Activated CD4-positive, alpha-beta T cell treated with anti-CD3 and anti-CD28 coated beads, Interleukin-2, amount 10 ng/mL, durations not matched to agents 7 days and 5 days (primary cell): ENCODE measurements at regions not wholly inside any gene's neighbourhood (a gene's known extent, or its start where the extent isn't known, plus 50 kb on each side); places are given as distances from the start of the nearest gene placed in this dataset.

Source experiments
- CTCF ChIA-PET: fragments of 350-600 bp; sonication (Branson Sonifier 250); formaldehyde crosslinking; loops from one replicate; lab custom pipeline; 2021; ENCODE audit warnings: antibody characterized with exemption; lab: Charles Lee
- POLR2A ChIA-PET: fragments of 350-600 bp; sonication (Branson Sonifier 250); formaldehyde crosslinking; loops from one replicate; lab custom pipeline; 2021; ENCODE audit warnings: antibody characterized with exemption; lab: Charles Lee
- DNase-seq: peaks from one replicate; pipeline ENCODE4 v3.0.0-alpha.2; 2020
- H3K27ac Mint-ChIP-seq: one replicate; pipeline ENCODE4 v1.8.0; 2021; ENCODE audit warnings: mild to moderate bottlenecking, moderate library complexity, mixed read lengths
- H3K27me3 Mint-ChIP-seq: one replicate; pipeline ENCODE4 v1.8.0; 2021; ENCODE audit warnings: mixed read lengths
- H3K36me3 Mint-ChIP-seq: one replicate; pipeline ENCODE4 v1.8.0; 2021; ENCODE audit warnings: low read depth, mixed read lengths
- H3K4me1 Mint-ChIP-seq: one replicate; pipeline ENCODE4 v1.8.0; 2021; ENCODE audit warnings: mixed read lengths
- H3K4me3 Mint-ChIP-seq: one replicate; pipeline ENCODE4 v1.8.0; 2021; ENCODE audit warnings: mild to moderate bottlenecking, moderate library complexity, mixed read lengths
- H3K9me3 Mint-ChIP-seq: one replicate; pipeline ENCODE4 v1.8.0; 2021; ENCODE audit warnings: mixed read lengths

- DNase-seq: no peak
- no peaks in the 10 kb centered on the region for H3K36me3 Mint-ChIP-seq
- no peaks in the 10 kb centered on the region for H3K27me3 Mint-ChIP-seq
- no peak overlapping the region for H3K4me3 Mint-ChIP-seq
- no peaks in the 10 kb centered on the region for H3K4me1 Mint-ChIP-seq
- H3K27ac Mint-ChIP-seq: no peak overlapping the region
- POLR2A ChIA-PET: no interaction called here
- H3K9me3 Mint-ChIP-seq: peaks cover 14% of the 10 kb centered on the region
- CTCF ChIA-PET: no interaction called here
These were observed 1119.5 kb upstream of the ATXN8OS start for GRCh38 chr13:68988176-68988575.

- POLR2A ChIA-PET: no interaction called here
- no peaks in the 10 kb centered on the region for H3K36me3 Mint-ChIP-seq
- H3K4me1 Mint-ChIP-seq: no peaks in the 10 kb centered on the region
- H3K4me3 Mint-ChIP-seq: no peak overlapping the region
- DNase-seq: no peak
- CTCF ChIA-PET: no interaction called here
- peaks cover 13% of the 10 kb centered on the region for H3K9me3 Mint-ChIP-seq
- no peaks in the 10 kb centered on the region for H3K27me3 Mint-ChIP-seq
- no peak overlapping the region for H3K27ac Mint-ChIP-seq
These were observed 1120.0 kb upstream of the ATXN8OS start for GRCh38 chr13:68987585-68987984.

- H3K4me3 Mint-ChIP-seq: no peak overlapping the region
- no peaks in the 10 kb centered on the region for H3K4me1 Mint-ChIP-seq
- H3K27ac Mint-ChIP-seq: no peak overlapping the region
- H3K27me3 Mint-ChIP-seq: no peaks in the 10 kb centered on the region
- ChIA-PET CTCF (no interaction called here), POLR2A (no interaction called here)
- no peak for DNase-seq
- peaks cover 13% of the 10 kb centered on the region for H3K9me3 Mint-ChIP-seq
- H3K36me3 Mint-ChIP-seq: no peaks in the 10 kb centered on the region
These were observed 1122.8 kb upstream of the ATXN8OS start for GRCh38 chr13:68984688-68985319.

GRCh38 chr13:68982961-68983619 is 1124.5 kb upstream of the ATXN8OS start:
- Mint-ChIP-seq H3K27me3 (no peaks in the 10 kb centered on the region), H3K27ac (no peak overlapping the region), H3K4me3 (no peak overlapping the region), H3K9me3 (peaks cover 13% of the 10 kb centered on the region), H3K4me1 (no peaks in the 10 kb centered on the region), H3K36me3 (no peaks in the 10 kb centered on the region)
- DNase-seq: no peak
- ChIA-PET POLR2A (no interaction called here), CTCF (no interaction called here)

- Mint-ChIP-seq H3K4me1 (no peaks in the 10 kb centered on the region), H3K27ac (no peak overlapping the region), H3K9me3 (peaks cover 5% of the 10 kb centered on the region), H3K36me3 (no peaks in the 10 kb centered on the region), H3K27me3 (no peaks in the 10 kb centered on the region), H3K4me3 (no peak overlapping the region)
- CTCF ChIA-PET: no interaction called here
- POLR2A ChIA-PET: no interaction called here
- DNase-seq: no peak
These were observed 1131.3 kb upstream of the ATXN8OS start for GRCh38 chr13:68976287-68976686.

GRCh38 chr13:68970532-68970931 is 1137.1 kb upstream of the ATXN8OS start:
- CTCF ChIA-PET: no interaction called here
- POLR2A ChIA-PET: no interaction called here

GRCh38 chr13:68948586-68948985 is 1159.0 kb upstream of the ATXN8OS start:
- peaks cover 11% of the 10 kb centered on the region for H3K9me3 Mint-ChIP-seq
- H3K4me3 Mint-ChIP-seq: no peak overlapping the region
- ChIA-PET CTCF (no interaction called here), POLR2A (no interaction called here)
- no peaks in the 10 kb centered on the region for H3K36me3 Mint-ChIP-seq
- H3K27me3 Mint-ChIP-seq: no peaks in the 10 kb centered on the region
- no peaks in the 10 kb centered on the region for H3K4me1 Mint-ChIP-seq
- no peak for DNase-seq
- H3K27ac Mint-ChIP-seq: no peak overlapping the region

More at GRCh38 chr13:68970532-68970931, 1137.1 kb upstream of the ATXN8OS start:
- H3K9me3 Mint-ChIP-seq: peaks cover 4% of the 10 kb centered on the region
- H3K27ac Mint-ChIP-seq: no peak overlapping the region
- no peak for DNase-seq
- H3K4me1 Mint-ChIP-seq: no peaks in the 10 kb centered on the region
- H3K4me3 Mint-ChIP-seq: no peak overlapping the region
- no peaks in the 10 kb centered on the region for H3K27me3 Mint-ChIP-seq
- no peaks in the 10 kb centered on the region for H3K36me3 Mint-ChIP-seq

GRCh38 chr13:68944272-68944671 is 1163.4 kb upstream of the ATXN8OS start:
- H3K4me3 Mint-ChIP-seq: no peak overlapping the region
- H3K27ac Mint-ChIP-seq: no peak overlapping the region
- H3K4me1 Mint-ChIP-seq: no peaks in the 10 kb centered on the region
- H3K27me3 Mint-ChIP-seq: no peaks in the 10 kb centered on the region
- DNase-seq: no peak
- H3K9me3 Mint-ChIP-seq: peaks cover 15% of the 10 kb centered on the region
- no peaks in the 10 kb centered on the region for H3K36me3 Mint-ChIP-seq
- ChIA-PET CTCF (no interaction called here), POLR2A (no interaction called here)

- no peaks in the 10 kb centered on the region for H3K36me3 Mint-ChIP-seq
- ChIA-PET CTCF (no interaction called here), POLR2A (no interaction called here)
- H3K27me3 Mint-ChIP-seq: no peaks in the 10 kb centered on the region
- peaks cover 10% of the 10 kb centered on the region for H3K9me3 Mint-ChIP-seq
- H3K4me1 Mint-ChIP-seq: no peaks in the 10 kb centered on the region
- H3K27ac Mint-ChIP-seq: no peak overlapping the region
- no peak for DNase-seq
- H3K4me3 Mint-ChIP-seq: no peak overlapping the region
These were observed 1167.6 kb upstream of the ATXN8OS start for GRCh38 chr13:68940049-68940448.

GRCh38 chr13:68938639-68939038 is 1169.0 kb upstream of the ATXN8OS start:
- CTCF ChIA-PET: no interaction called here
- H3K4me3 Mint-ChIP-seq: no peak overlapping the region
- no peaks in the 10 kb centered on the region for H3K36me3 Mint-ChIP-seq
- no peaks in the 10 kb centered on the region for H3K4me1 Mint-ChIP-seq
- H3K9me3 Mint-ChIP-seq: peaks cover 8% of the 10 kb centered on the region
- no peaks in the 10 kb centered on the region for H3K27me3 Mint-ChIP-seq
- POLR2A ChIA-PET: no interaction called here
- no peak for DNase-seq
- H3K27ac Mint-ChIP-seq: no peak overlapping the region

GRCh38 chr13:68929075-68929745 is 1178.4 kb upstream of the ATXN8OS start:
- Mint-ChIP-seq H3K4me3 (no peak overlapping the region), H3K4me1 (no peaks in the 10 kb centered on the region), H3K27ac (no peak overlapping the region), H3K9me3 (no peaks in the 10 kb centered on the region), H3K36me3 (no peaks in the 10 kb centered on the region), H3K27me3 (no peaks in the 10 kb centered on the region)
- DNase-seq: no peak
- ChIA-PET POLR2A (no interaction called here), CTCF (no interaction called here)

GRCh38 chr13:68927387-68928026 is 1180.1 kb upstream of the ATXN8OS start:
- H3K27ac Mint-ChIP-seq: no peak overlapping the region
- H3K27me3 Mint-ChIP-seq: no peaks in the 10 kb centered on the region
- ChIA-PET POLR2A (no interaction called here), CTCF (no interaction called here)
- no peaks in the 10 kb centered on the region for H3K4me1 Mint-ChIP-seq
- no peak overlapping the region for H3K4me3 Mint-ChIP-seq
- H3K9me3 Mint-ChIP-seq: peaks cover 3% of the 10 kb centered on the region
- DNase-seq: no peak
- no peaks in the 10 kb centered on the region for H3K36me3 Mint-ChIP-seq

- H3K4me3 Mint-ChIP-seq: no peak overlapping the region
- ChIA-PET POLR2A (no interaction called here), CTCF (no interaction called here)
- H3K27me3 Mint-ChIP-seq: no peaks in the 10 kb centered on the region
- H3K36me3 Mint-ChIP-seq: no peaks in the 10 kb centered on the region
- H3K9me3 Mint-ChIP-seq: peaks cover 5% of the 10 kb centered on the region
- no peak overlapping the region for H3K27ac Mint-ChIP-seq
- H3K4me1 Mint-ChIP-seq: no peaks in the 10 kb centered on the region
- no peak for DNase-seq
These were observed 1183.6 kb upstream of the ATXN8OS start for GRCh38 chr13:68923995-68924394.
